HT1080 (cell line): ENCODE measurements at regions not wholly inside any gene's neighbourhood (a gene's known extent, or its start where the extent isn't known, plus 50 kb on each side); places are given as distances from the start of the nearest gene placed in this dataset. TPM values are rescaled to one million over a fixed set of nuclear protein-coding genes. Genes with fewer than 3 reads are reported as not detected.
"Not testable (repeated sequence)": the region's sequence is repeated elsewhere in the genome, so short reads cannot be mapped to it uniquely, and the experiment has no call there.

Experiments
- DNase-seq: peaks from one replicate; pipeline ENCODE4 v3.0.0-alpha.2; 2015; ENCODE audit warnings: low read depth
- small RNA-seq: library from RNA; depleted of rRNA; stranded (forward); fragments of <200 nt; gene quantifications from one replicate; pipeline ENCODE3, GENCODE V24; 2014

DNA sequence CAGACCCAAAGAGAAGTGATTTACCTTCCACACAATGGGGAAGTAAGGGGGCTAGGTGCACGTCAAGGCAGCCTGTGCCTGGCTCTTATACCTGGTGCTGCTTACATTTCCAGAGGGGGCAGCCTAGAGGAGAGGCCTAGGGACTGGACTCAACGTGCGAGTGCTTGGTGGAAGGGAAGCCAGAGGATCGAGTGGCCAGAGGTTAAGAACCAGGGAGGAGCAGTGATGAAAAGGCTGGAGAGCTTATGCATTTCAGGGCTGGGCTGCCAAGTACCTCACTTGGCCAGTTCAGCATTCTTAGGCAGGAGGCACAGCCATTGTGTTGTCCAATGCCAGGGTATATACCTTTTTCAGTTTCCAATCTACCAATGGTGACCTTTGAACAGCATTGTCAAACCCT lies 77.4 kb downstream of the LAT start:
- DNase-seq: not testable (repeated sequence)

DNA sequence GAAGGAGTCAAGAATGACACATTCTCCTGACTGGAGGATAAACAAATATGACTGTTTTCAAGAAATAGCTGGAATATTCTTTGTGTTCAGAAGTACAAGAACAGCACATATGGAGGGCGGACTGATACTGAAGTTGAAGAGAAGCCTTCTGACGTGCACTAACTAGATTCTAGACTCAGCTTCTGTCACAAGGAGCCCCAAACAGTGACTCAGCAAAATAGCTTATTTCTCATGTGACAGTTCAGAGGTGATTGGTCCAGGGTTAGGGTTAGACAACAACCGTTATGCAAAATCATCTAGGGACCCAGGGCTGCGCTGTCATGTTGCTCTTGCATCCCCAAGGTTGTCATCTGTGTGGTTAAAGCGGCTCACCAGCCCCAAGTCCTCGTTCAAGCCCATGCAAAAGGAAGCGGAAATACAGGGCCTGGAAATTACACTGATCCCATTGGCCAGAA lies 76.6 kb downstream of the LAT start:
- not testable (repeated sequence) for DNase-seq

DNA sequence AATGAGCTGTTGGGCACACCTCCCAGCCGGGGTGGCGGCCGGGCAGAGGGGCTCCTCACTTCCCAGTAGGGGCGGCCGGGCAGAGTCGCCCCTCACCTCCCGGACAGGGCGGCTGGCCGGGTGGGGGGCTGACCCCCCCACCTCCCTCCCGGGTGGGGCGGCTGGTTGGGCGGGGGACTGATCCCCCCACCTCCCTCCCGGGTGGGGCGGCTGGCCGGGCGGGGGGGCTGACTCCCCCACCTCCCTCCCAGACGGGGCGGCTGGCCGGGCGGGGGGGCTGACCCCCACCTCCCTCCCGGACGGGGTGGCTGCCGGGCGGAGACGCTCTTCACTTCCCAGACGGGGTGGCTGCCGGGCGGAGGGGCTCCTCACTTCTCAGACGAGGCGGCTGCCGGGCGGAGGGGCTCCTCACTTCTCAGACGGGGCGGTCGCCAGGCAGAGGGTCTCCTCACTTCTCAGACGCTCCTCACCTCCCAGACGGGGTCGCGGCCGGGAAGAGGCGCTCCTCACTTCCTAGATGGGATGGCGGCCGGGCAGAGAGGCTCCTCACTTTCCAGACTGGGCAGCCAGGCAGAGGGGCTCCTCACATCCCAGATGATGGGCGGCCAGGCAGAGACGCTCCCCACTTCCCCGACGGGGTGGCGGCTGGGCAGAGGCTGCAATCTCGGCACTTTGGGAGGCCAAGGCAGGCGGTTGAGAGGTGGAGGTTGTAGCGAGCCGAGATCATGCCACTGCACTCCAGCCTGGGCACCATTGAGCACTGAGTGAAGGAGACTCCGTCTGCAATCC lies 75.4 kb downstream of the LAT start:
- not testable (repeated sequence) for DNase-seq

DNA sequence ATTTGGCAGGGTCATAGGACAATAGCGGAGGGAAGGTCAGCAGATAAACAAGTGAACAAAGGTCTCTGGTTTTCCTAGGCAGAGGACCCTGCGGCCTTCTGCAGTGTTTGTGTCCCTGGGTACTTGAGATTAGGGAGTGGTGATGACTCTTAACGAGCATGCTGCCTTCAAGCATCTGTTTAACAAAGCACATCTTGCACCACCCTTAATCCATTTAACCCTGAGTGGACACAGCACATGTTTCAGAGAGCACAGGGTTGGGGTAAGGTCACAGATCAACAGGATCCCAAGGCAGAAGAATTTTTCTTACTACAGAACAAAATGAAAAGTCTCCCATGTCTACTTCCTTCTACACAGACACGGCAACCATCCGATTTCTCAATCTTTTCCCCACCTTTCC lies 74.7 kb downstream of the LAT start:
- not testable (repeated sequence) for DNase-seq

Small RNAs in the stretch of these regions (small RNA-seq; reads per million reads assigned to genes)
- not detected for gene AC025279.1
- gene SNX29P2: not detected
